ENCODE measurements at regions not wholly inside any gene's neighbourhood (a gene's known extent, or its start where the extent isn't known, plus 50 kb on each side); places are given as distances from the start of the nearest gene placed in this dataset.

DNA sequence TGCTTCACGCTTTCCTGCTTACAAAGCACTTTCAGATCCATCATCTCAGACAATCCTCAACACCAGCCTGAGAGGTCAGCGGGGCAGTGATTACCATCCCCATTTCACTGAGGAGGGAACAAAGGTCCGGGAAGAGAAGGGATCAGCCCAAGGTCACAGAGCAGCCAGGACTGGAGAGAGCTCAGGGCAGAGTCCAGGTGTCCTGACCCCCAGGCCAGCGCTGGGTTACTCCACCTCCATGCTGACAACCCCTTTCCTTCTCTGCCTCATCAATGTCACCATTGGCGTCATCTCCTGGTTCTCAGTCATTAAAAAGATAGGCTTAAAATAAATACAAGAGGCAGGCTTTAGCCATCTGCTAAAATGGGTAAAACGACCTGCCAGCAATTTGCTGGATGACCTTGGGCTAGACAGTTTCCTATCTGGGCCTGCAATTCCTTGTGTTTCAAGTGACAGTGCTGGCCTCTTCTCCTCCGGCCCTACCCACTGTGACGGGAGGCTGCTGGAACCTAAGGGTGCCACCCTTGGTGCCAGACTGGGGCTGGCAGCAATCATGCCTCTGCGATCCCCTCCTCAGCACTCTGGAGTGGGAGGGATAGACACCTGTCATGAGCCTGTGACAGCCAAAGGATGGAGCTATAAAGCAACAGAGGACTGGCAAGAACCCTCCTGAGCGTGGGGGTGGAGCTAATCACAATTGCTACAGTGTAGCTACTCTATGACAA lies 79.5 kb upstream of the CCL1 start:
- TF ChIP-seq, protein P1, sequence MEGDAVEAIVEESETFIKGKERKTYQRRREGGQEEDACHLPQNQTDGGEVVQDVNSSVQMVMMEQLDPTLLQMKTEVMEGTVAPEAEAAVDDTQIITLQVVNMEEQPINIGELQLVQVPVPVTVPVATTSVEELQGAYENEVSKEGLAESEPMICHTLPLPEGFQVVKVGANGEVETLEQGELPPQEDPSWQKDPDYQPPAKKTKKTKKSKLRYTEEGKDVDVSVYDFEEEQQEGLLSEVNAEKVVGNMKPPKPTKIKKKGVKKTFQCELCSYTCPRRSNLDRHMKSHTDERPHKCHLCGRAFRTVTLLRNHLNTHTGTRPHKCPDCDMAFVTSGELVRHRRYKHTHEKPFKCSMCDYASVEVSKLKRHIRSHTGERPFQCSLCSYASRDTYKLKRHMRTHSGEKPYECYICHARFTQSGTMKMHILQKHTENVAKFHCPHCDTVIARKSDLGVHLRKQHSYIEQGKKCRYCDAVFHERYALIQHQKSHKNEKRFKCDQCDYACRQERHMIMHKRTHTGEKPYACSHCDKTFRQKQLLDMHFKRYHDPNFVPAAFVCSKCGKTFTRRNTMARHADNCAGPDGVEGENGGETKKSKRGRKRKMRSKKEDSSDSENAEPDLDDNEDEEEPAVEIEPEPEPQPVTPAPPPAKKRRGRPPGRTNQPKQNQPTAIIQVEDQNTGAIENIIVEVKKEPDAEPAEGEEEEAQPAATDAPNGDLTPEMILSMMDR (conservative IDR thresholded peaks at IDR 0.05 in 1 of 2, IDR thresholded peaks at IDR 0.05 in 1 of 2; ENCODE audit: low read depth in 1 of 2, low read length in 2 of 2) = no peak
- TF ChIP-seq EZH2 (IDR thresholded peaks at IDR 0.05; ENCODE audit: low read length, missing control alignments) = no peak

Data from fibroblast of lung (primary cell).